ENCODE measurements at regions not wholly inside any gene's neighbourhood (a gene's known extent, or its start where the extent isn't known, plus 50 kb on each side); places are given as distances from the start of the nearest gene placed in this dataset.

DNA sequence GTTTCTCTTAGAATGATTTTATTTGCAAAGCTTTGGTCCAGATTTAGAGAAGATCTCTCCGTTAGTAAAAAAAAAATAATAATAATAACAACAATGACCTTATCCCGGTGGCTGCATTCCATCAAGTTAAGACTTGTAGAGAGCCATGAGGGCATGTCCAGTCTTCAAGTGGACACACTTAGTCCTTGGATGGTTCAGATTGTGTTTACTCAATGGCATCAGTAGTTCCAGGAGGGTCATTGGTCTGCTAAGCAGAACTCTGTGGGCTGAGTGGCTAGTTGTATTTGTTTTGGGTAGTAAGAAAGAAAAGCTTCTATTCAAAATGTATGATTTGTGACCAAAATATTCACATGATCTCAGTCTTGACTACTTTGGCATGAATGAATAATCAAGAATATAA lies 116.3 kb upstream of the UBE2E2 start:
- TF ChIP-seq, protein P1, sequence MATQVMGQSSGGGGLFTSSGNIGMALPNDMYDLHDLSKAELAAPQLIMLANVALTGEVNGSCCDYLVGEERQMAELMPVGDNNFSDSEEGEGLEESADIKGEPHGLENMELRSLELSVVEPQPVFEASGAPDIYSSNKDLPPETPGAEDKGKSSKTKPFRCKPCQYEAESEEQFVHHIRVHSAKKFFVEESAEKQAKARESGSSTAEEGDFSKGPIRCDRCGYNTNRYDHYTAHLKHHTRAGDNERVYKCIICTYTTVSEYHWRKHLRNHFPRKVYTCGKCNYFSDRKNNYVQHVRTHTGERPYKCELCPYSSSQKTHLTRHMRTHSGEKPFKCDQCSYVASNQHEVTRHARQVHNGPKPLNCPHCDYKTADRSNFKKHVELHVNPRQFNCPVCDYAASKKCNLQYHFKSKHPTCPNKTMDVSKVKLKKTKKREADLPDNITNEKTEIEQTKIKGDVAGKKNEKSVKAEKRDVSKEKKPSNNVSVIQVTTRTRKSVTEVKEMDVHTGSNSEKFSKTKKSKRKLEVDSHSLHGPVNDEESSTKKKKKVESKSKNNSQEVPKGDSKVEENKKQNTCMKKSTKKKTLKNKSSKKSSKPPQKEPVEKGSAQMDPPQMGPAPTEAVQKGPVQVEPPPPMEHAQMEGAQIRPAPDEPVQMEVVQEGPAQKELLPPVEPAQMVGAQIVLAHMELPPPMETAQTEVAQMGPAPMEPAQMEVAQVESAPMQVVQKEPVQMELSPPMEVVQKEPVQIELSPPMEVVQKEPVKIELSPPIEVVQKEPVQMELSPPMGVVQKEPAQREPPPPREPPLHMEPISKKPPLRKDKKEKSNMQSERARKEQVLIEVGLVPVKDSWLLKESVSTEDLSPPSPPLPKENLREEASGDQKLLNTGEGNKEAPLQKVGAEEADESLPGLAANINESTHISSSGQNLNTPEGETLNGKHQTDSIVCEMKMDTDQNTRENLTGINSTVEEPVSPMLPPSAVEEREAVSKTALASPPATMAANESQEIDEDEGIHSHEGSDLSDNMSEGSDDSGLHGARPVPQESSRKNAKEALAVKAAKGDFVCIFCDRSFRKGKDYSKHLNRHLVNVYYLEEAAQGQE (IDR thresholded peaks at IDR 0.05; ENCODE audit: insufficient read depth in 1 of 2, low read depth in 2 of 2, low read length in 2 of 2), result no peak
- TF ChIP-seq POLR2AphosphoS5 (IDR thresholded peaks at IDR 0.05; ENCODE audit: low read depth, low read length) (no peak), FOXP2 (optimal IDR thresholded peaks at IDR 0.05; ENCODE audit: borderline replicate concordance, extremely low read depth, extremely low read length, insufficient read depth) (no peak), TAF1 (IDR thresholded peaks at IDR 0.05; ENCODE audit: borderline replicate concordance, insufficient read depth, low read length) (no peak), SIN3A (IDR thresholded peaks at IDR 0.05; ENCODE audit: borderline replicate concordance, insufficient read depth, low read length) (no peak)

DNA sequence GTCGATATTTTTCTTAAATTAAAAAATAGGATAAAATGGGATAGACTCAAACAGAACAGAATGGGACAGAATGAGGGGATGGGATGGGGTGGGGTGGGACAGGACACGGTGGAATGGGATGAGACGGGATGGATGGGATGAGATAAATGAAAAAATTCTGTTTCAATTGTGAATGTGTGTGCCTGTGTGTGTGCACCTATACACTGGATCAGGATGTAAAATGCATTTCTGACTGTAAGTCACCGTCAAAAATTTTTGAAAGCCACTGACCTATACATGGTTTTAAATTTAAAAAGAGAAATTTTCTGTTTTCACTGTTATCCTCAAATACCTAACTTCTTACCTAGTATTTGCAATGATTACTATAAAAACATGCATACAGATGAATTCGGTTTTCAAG lies 108.7 kb upstream of the UBE2E2 start:
- TF ChIP-seq, protein P1 (IDR thresholded peaks at IDR 0.05; ENCODE audit: insufficient read depth in 1 of 2, low read depth in 2 of 2, low read length in 2 of 2), result no peak
- TF ChIP-seq FOXP2 (optimal IDR thresholded peaks at IDR 0.05; ENCODE audit: borderline replicate concordance, extremely low read depth, extremely low read length, insufficient read depth) (no peak), TAF1 (IDR thresholded peaks at IDR 0.05; ENCODE audit: borderline replicate concordance, insufficient read depth, low read length) (no peak), POLR2AphosphoS5 (IDR thresholded peaks at IDR 0.05; ENCODE audit: low read depth, low read length) (no peak), SIN3A (IDR thresholded peaks at IDR 0.05; ENCODE audit: borderline replicate concordance, insufficient read depth, low read length) (no peak)

DNA sequence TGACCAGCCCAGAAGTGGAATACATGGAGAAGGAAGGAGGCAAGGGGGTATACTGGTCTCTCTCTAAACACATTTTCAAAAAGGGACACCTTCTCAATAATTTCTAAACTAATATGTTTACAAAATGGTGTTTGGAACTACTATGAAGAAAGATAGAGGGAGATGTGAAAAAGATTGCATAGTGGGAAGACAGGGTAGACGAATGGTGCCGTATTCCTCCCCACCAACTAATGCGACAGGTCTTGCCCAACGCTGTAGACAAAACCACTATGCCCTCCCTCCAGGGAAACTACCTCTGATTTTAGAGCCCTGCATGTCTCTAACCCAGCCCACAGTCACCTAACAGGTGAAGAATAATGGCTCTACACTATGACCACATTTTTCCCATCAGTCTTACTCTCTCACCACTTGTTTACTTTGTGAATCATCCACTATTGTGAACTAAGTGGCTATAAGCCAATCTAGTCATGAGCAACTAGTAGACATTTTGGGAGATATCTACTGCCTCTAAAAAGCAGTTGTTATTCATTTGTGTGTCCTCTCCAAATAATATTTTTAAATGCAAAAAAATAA lies 108.2 kb upstream of the UBE2E2 start:
- TF ChIP-seq SIN3A (IDR thresholded peaks at IDR 0.05; ENCODE audit: borderline replicate concordance, insufficient read depth, low read length), result no peak
- TF ChIP-seq, protein P1 (IDR thresholded peaks at IDR 0.05; ENCODE audit: insufficient read depth in 1 of 2, low read depth in 2 of 2, low read length in 2 of 2), result no peak
- no peak for TF ChIP-seq TAF1 (IDR thresholded peaks at IDR 0.05; ENCODE audit: borderline replicate concordance, insufficient read depth, low read length)
- no peak for TF ChIP-seq POLR2AphosphoS5 (IDR thresholded peaks at IDR 0.05; ENCODE audit: low read depth, low read length)
- no peak for TF ChIP-seq FOXP2 (optimal IDR thresholded peaks at IDR 0.05; ENCODE audit: borderline replicate concordance, extremely low read depth, extremely low read length, insufficient read depth)

DNA sequence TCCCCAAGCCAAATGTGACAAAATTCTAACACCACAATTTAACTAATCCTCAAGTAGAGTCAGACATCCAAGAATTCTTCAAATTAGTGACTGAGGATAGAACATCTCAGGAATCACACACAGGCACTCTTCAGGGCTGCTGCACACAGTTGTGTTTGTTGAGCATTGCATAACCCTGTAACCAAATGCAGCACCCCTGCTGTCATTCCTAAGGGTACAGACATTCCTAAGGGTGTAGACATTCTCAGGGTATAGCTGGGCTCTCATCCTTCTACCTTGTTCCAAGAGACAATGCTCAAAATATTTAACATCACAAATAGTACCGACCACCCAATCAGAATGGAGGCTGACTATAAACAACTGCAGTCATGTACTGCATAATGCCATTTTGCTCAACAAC lies 107.1 kb upstream of the UBE2E2 start:
- TF ChIP-seq TAF1 (IDR thresholded peaks at IDR 0.05; ENCODE audit: borderline replicate concordance, insufficient read depth, low read length) (no peak), SIN3A (IDR thresholded peaks at IDR 0.05; ENCODE audit: borderline replicate concordance, insufficient read depth, low read length) (no peak), FOXP2 (optimal IDR thresholded peaks at IDR 0.05; ENCODE audit: borderline replicate concordance, extremely low read depth, extremely low read length, insufficient read depth) (no peak), POLR2AphosphoS5 (IDR thresholded peaks at IDR 0.05; ENCODE audit: low read depth, low read length) (no peak)
- TF ChIP-seq, protein P1 (IDR thresholded peaks at IDR 0.05; ENCODE audit: insufficient read depth in 1 of 2, low read depth in 2 of 2, low read length in 2 of 2), result no peak
